Keratinocyte (primary cell): ENCODE measurements at regions not wholly inside any gene's neighbourhood (a gene's known extent, or its start where the extent isn't known, plus 50 kb on each side); places are given as distances from the start of the nearest gene placed in this dataset.

Source experiments
- DNase-seq: peaks from one replicate; pipeline ENCODE4 v3.0.0-alpha.2; 2011; ENCODE audit warnings: low read depth, missing footprints, low spot score
- FAIRE-seq: peaks from 2 replicates; lab custom pipeline; 2011; peaks lifted over from hg19 to GRCh38; lab: Jason Lieb, UNC
- H2AFZ ChIP-seq: 2 replicates; pipeline ENCODE4 v1.6.0; 2012; ENCODE audit warnings: low read length, control low read depth, inconsistent platforms; ENCODE audit not compliant: control insufficient read depth
- H3K27ac ChIP-seq: 2 replicates; pipeline ENCODE4 v1.5.1; 2011; ENCODE audit warnings: low read length; ENCODE audit not compliant: control insufficient read depth, insufficient read depth
- H3K27me3 ChIP-seq: 3 replicates; pipeline ENCODE4 v1.6.0; 2011; ENCODE audit warnings: low read length; ENCODE audit not compliant: control insufficient read depth, insufficient read depth; ENCODE audit errors: extremely low read depth
- H3K36me3 ChIP-seq, 2 experiments: 2 replicates in 1 of 2; 3 replicates in 1 of 2; pipeline ENCODE4 v1.5.1; 2011; ENCODE audit warnings: low read length in 2 of 2, mild to moderate bottlenecking in 1 of 2; ENCODE audit not compliant: control insufficient read depth in 2 of 2, insufficient read depth in 2 of 2; ENCODE audit errors: extremely low read depth in 1 of 2
- H3K4me1 ChIP-seq: 3 replicates; pipeline ENCODE4 v1.5.1; 2011; ENCODE audit warnings: low read length; ENCODE audit not compliant: control insufficient read depth, insufficient read depth; ENCODE audit errors: extremely low read depth
- H3K4me2 ChIP-seq: 3 replicates; pipeline ENCODE4 v1.6.0; 2011; ENCODE audit warnings: low read depth, low read length; ENCODE audit not compliant: control insufficient read depth, insufficient read depth; ENCODE audit errors: extremely low read depth
- H3K4me3 ChIP-seq, 3 experiments: fragments of 200-600 bp in 1 of 3; sonication (generic) in 1 of 3; 2 replicates in 2 of 3; 3 replicates in 1 of 3; pipeline ENCODE4 v1.5.1; 2011 to 2016; ENCODE audit warnings: low read length in 3 of 3, mild to moderate bottlenecking in 3 of 3, control low read depth in 2 of 3, inconsistent platforms in 1 of 3, low read depth in 1 of 3, mixed read lengths in 1 of 3, mixed run types in 1 of 3, moderate library complexity in 1 of 3; ENCODE audit not compliant: control insufficient read depth in 2 of 3, insufficient read depth in 2 of 3; ENCODE audit errors: extremely low read depth in 1 of 3
- H3K79me2 ChIP-seq: 2 replicates; pipeline ENCODE4 v1.6.0; 2012; ENCODE audit warnings: low read length; ENCODE audit not compliant: control insufficient read depth, insufficient read depth
- H3K9ac ChIP-seq: 3 replicates; pipeline ENCODE4 v1.6.0; 2011; ENCODE audit warnings: low read length; ENCODE audit not compliant: control insufficient read depth, insufficient read depth; ENCODE audit errors: extremely low read depth
- H3K9me1 ChIP-seq: 3 replicates; pipeline ENCODE4 v1.6.0; 2011; ENCODE audit warnings: low read length; ENCODE audit not compliant: control insufficient read depth, insufficient read depth; ENCODE audit errors: extremely low read depth
- H3K9me3 ChIP-seq: 2 replicates; pipeline ENCODE4 v1.5.1; 2012; ENCODE audit warnings: low read depth, low read length; ENCODE audit not compliant: control insufficient read depth
- H4K20me1 ChIP-seq: 3 replicates; pipeline ENCODE4 v1.6.0; 2011; ENCODE audit warnings: low read length; ENCODE audit not compliant: control insufficient read depth, insufficient read depth; ENCODE audit errors: extremely low read depth
- CTCF ChIP-seq, 3 experiments: IDR thresholded peaks in 1 of 3; conservative IDR thresholded peaks in 1 of 3; optimal IDR thresholded peaks in 1 of 3; 2 replicates in 2 of 3; 3 replicates in 1 of 3; pipeline versions ENCODE3 to v1.5.1; 2011; ENCODE audit warnings: low read length in 3 of 3, mild to moderate bottlenecking in 3 of 3, moderate library complexity in 2 of 3, control low read depth in 1 of 3, inconsistent platforms in 1 of 3; ENCODE audit not compliant: insufficient read depth in 2 of 3; ENCODE audit errors: extremely low read depth in 1 of 3
- EZH2 ChIP-seq: IDR thresholded peaks from one replicate; pipeline ENCODE4 v1.6.1; 2012; ENCODE audit warnings: inconsistent platforms, mild to moderate bottlenecking, low read length, moderate library complexity
- dilution Hi-C: fragments of 300-500 bp; cut with MboI; formaldehyde crosslinking; loops from one replicate; pipeline ENCODE4 v1.7.0; 2020; ENCODE audit warnings: low sequenced_read_pairs; ENCODE audit not compliant: extremely low pct_ligation_motif_present

GRCh38 chr4:125010796-125011503, 298.4 kb upstream of the ANKRD50 start:
- dilution Hi-C loops, result no loop called here
- no peaks in the 10 kb centered on the region for H3K9me3 ChIP-seq
- no peaks in the 10 kb centered on the region for H3K36me3 ChIP-seq
- H3K79me2 ChIP-seq, result no peaks in the 10 kb centered on the region
- DNase-seq (peak; percentile 49), FAIRE-seq (peak; percentile 92)
- H3K9ac ChIP-seq, result peak overlapping the region; percentile 63
- H2AFZ ChIP-seq, result peak overlapping the region; percentile 94
- TF ChIP-seq CTCF (optimal IDR thresholded peaks at IDR 0.05 in 1 of 3, IDR thresholded peaks at IDR 0.05 in 1 of 3, conservative IDR thresholded peaks at IDR 0.05 in 1 of 3; ENCODE audit: extremely low read depth in 1 of 3, insufficient read depth in 2 of 3, low read length in 3 of 3), result no peak
- no peak for TF ChIP-seq EZH2
- no peaks in the 10 kb centered on the region for H3K9me1 ChIP-seq
- no peaks in the 10 kb centered on the region for H3K27me3 ChIP-seq
- peak overlapping the region; percentile 67 for H3K27ac ChIP-seq
- H3K4me1 ChIP-seq, result peaks cover 10% of the 10 kb centered on the region
- H4K20me1 ChIP-seq, result no peaks in the 10 kb centered on the region
- peak overlapping the region; percentile 82 for H3K4me2 ChIP-seq
- peak overlapping the region in 2 of 3 experiments; percentile 42 to 46 for H3K4me3 ChIP-seq

DNA sequence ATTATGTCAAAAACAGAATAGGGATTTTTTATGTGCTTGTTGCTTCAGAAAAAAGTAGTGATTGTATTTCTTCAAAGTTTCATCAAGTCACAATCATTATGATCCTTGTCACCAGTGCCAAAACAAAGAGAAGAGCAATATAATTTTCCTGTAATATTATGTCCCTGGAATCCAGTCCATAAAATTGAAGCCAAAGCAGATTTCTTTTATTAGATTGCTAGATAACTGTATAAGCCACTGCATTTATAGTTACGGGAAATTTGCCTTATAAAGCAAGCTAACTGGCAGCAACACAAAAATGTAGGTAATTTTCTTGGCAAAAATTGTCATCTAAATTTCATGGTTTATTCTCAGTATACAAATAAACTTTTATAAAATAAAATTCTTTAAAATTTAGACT, 296.1 kb upstream of the ANKRD50 start:
- TF ChIP-seq EZH2, result no peak
- no peak for TF ChIP-seq CTCF (optimal IDR thresholded peaks at IDR 0.05 in 1 of 3, IDR thresholded peaks at IDR 0.05 in 1 of 3, conservative IDR thresholded peaks at IDR 0.05 in 1 of 3; ENCODE audit: extremely low read depth in 1 of 3, insufficient read depth in 2 of 3, low read length in 3 of 3)
- DNase-seq, result no peak
- H3K9ac ChIP-seq, result no peak overlapping the region
- H3K36me3 ChIP-seq, result no peaks in the 10 kb centered on the region
- H3K27ac ChIP-seq, result no peak overlapping the region
- H4K20me1 ChIP-seq, result no peaks in the 10 kb centered on the region
- H3K4me3 ChIP-seq, result no peak overlapping the region
- H3K4me2 ChIP-seq, result no peak overlapping the region
- no peaks in the 10 kb centered on the region for H3K79me2 ChIP-seq
- dilution Hi-C loops, result no loop called here
- peaks cover 10% of the 10 kb centered on the region for H3K4me1 ChIP-seq
- H3K9me3 ChIP-seq, result no peaks in the 10 kb centered on the region
- H2AFZ ChIP-seq, result no peak overlapping the region
- no peak for FAIRE-seq
- no peaks in the 10 kb centered on the region for H3K9me1 ChIP-seq
- H3K27me3 ChIP-seq, result no peaks in the 10 kb centered on the region
